RWPE2 (cell line): ENCODE measurements at regions not wholly inside any gene's neighbourhood (a gene's known extent, or its start where the extent isn't known, plus 50 kb on each side); places are given as distances from the start of the nearest gene placed in this dataset.

Source experiments
- ATAC-seq: fragments of 200-7000 bp; cut with Tn5 transposase; 3 replicates; pipeline ENCODE4 v1.9.1; 2021; ENCODE audit warnings: low read depth
- DNase-seq: peaks from one replicate; pipeline ENCODE4 v3.0.0-alpha.2; 2020; ENCODE audit warnings: low spot score
- H3K27ac ChIP-seq: fragments of 450-650 bp; 2 replicates; pipeline ENCODE4 v1.5.1; 2017; ENCODE audit warnings: mild to moderate bottlenecking; ENCODE audit not compliant: poor library complexity, severe bottlenecking
- H3K27me3 ChIP-seq: fragments of 250-450 bp; sonication (Bioruptor Pico); 2 replicates; pipeline ENCODE4 v1.5.1; 2021; ENCODE audit warnings: mild to moderate bottlenecking, moderate library complexity; ENCODE audit not compliant: insufficient read depth, poor library complexity, severe bottlenecking
- H3K36me3 ChIP-seq: fragments of 250-450 bp; sonication (Bioruptor Pico); 2 replicates; pipeline ENCODE4 v1.5.1; 2020; ENCODE audit warnings: low read depth, mild to moderate bottlenecking, moderate library complexity
- H3K4me1 ChIP-seq: fragments of 250-450 bp; sonication (Bioruptor Pico); 2 replicates; pipeline ENCODE4 v1.5.1; 2021; ENCODE audit warnings: mild to moderate bottlenecking, moderate library complexity; ENCODE audit not compliant: insufficient read depth, poor library complexity, severe bottlenecking
- H3K4me3 ChIP-seq: fragments of 250-450 bp; sonication (Bioruptor Pico); 2 replicates; pipeline ENCODE4 v1.5.1; 2021; ENCODE audit warnings: mild to moderate bottlenecking, moderate library complexity; ENCODE audit not compliant: severe bottlenecking
- H3K9me3 ChIP-seq: fragments of 250-450 bp; sonication (Bioruptor Pico); 2 replicates; pipeline ENCODE4 v1.5.1; 2021; ENCODE audit warnings: mild to moderate bottlenecking, moderate library complexity; ENCODE audit not compliant: severe bottlenecking
- CTCF ChIP-seq: fragments of 450-650 bp; IDR thresholded peaks from one replicate; pipeline ENCODE4 v1.5.1; 2017; ENCODE audit warnings: mild to moderate bottlenecking, moderate library complexity; ENCODE audit not compliant: poor library complexity, severe bottlenecking

- no peaks in the 10 kb centered on the region for H3K27me3 ChIP-seq
- H3K9me3 ChIP-seq = no peaks in the 10 kb centered on the region
- no peak overlapping the region for H3K4me3 ChIP-seq
- no peak for ATAC-seq
- no peaks in the 10 kb centered on the region for H3K36me3 ChIP-seq
- H3K27ac ChIP-seq = no peak overlapping the region
- peaks cover 16% of the 10 kb centered on the region for H3K4me1 ChIP-seq
- no peak for TF ChIP-seq CTCF
- no peak for DNase-seq
Measured at GRCh38 chr13:50419331-50419865, 404.2 kb downstream of the KCNRG start.

- Histone ChIP-seq H3K36me3 (no peaks in the 10 kb centered on the region), H3K27ac (no peak overlapping the region), H3K27me3 (no peaks in the 10 kb centered on the region), H3K9me3 (no peaks in the 10 kb centered on the region), H3K4me1 (peaks cover 16% of the 10 kb centered on the region), H3K4me3 (no peak overlapping the region)
- DNase-seq (no peak), ATAC-seq (no peak)
- TF ChIP-seq CTCF = no peak
Measured at GRCh38 chr13:50419896-50420295, 404.7 kb downstream of the KCNRG start.

- peaks cover 16% of the 10 kb centered on the region for H3K4me1 ChIP-seq
- no peak for DNase-seq
- no peaks in the 10 kb centered on the region for H3K36me3 ChIP-seq
- no peak for TF ChIP-seq CTCF
- no peaks in the 10 kb centered on the region for H3K27me3 ChIP-seq
- no peaks in the 10 kb centered on the region for H3K9me3 ChIP-seq
- ATAC-seq = no peak
- H3K27ac ChIP-seq = no peak overlapping the region
- H3K4me3 ChIP-seq = no peak overlapping the region
Measured at GRCh38 chr13:50420718-50421472, 405.7 kb downstream of the KCNRG start.

- Histone ChIP-seq H3K4me3 (no peak overlapping the region), H3K27me3 (no peaks in the 10 kb centered on the region), H3K36me3 (no peaks in the 10 kb centered on the region), H3K27ac (no peak overlapping the region), H3K4me1 (peaks cover 16% of the 10 kb centered on the region), H3K9me3 (no peaks in the 10 kb centered on the region)
- no peak for TF ChIP-seq CTCF
- ATAC-seq = peak; percentile 94
- DNase-seq = no peak
Measured at GRCh38 chr13:50421473-50422130, 406.4 kb downstream of the KCNRG start.
